GM19328 (cell line): ENCODE measurements at regions not wholly inside any gene's neighbourhood (a gene's known extent, or its start where the extent isn't known, plus 50 kb on each side); places are given as distances from the start of the nearest gene placed in this dataset.

Source experiments
- ATAC-seq: cut with Tn5 transposase; IDR thresholded peaks from one replicate; pipeline ENCODE4 v1.9.1; 2021; ENCODE audit warnings: mild to moderate bottlenecking, moderate library complexity; ENCODE audit not compliant: unreplicated experiment

DNA sequence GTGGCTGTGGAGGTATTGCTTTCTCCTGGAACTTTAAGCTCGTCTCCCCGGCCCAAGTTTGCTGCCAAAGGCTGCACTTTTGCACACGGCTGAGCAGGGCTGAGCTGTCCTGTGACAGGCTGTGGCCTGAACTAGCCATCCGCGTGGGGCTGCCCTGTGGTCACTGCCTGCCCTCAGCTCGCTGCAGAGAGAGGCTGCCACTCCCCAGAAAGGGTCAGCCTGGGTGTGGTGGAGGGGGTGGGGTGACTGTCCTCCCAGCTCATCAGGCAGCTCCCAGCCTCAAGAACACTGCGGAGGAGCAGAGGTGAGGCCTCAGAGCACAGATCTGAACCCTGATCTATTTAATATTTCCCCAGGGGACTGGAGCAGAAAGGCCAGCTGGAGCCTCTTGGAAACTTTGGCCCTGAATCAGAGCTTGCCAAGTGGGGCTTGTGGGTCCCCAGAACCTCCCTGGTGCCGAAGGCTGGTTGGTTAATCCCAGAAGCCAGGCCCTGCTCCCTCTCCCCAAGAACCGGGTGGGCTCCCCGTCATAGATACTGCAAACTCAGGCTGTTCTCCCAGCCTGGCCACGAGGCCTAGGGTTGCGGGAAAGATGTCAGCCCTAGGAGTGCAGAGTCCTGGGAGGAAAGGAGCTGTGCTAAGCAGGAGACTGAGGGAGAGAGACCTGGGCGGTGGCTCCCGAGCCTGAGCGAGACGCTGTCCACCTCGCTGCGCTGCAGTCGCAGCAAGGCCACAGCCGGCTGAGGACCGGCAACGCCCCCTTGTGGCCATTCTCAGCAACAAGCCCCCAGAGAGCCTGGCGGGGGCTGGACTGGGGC is 125.1 kb upstream of the IPO9 start:
- ATAC-seq = no peak

DNA sequence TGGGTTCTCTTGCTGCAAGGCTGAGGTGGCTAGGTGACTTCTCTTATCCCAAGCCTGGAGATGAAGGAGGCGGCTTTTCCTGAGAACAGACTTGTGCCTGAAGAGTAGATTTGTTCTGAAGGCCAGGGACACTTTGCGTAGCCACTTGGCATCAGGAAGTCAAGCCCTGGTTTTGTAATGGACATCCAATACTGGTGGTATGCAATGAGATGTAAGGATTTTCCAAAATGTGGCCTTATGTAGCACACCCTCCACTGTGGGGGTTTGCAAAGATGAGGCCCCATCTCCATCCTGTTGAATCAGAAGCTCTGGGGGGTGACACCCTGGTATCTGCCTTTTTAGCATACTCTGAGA is 124.5 kb upstream of the IPO9 start:
- ATAC-seq = no peak

DNA sequence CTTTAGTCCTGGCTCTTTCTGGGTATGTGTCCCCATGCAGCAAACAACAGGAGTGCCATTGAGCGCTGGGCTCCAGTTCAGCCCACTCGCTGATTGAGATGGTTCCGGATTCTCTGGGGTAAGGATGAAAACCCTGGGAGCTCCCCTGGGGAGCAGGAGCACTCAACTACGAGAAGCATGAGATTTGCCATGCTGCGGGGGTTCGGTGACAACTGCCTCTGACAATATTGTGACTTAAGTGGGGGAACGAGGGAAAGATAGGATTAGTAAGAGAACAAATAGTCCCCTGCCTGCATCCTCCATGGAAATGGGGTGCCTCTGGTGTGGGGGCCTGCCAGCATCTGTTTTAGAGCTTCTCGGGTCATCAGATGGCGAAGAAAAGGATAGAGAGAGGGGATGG is 123.6 kb upstream of the IPO9 start:
- no peak for ATAC-seq

DNA sequence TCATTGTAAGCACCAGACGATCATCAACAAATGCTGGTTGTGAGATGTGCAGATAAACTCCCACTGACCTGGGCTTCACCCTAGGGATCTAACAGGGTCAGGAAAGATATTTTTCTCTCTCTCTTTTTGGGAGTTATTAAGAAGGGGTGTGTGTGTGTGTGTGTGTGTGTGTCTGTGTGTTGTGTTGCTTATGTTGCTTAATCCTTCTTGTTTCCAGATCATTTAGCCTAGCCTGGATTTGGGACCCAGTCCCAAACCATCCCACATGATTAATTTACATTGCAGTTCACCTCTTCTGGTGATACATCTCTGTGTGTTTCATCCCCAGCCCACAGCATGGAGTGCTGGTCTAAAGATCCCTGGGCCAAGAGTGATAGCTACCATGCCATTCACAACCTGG is 122.8 kb upstream of the IPO9 start:
- ATAC-seq = no peak

DNA sequence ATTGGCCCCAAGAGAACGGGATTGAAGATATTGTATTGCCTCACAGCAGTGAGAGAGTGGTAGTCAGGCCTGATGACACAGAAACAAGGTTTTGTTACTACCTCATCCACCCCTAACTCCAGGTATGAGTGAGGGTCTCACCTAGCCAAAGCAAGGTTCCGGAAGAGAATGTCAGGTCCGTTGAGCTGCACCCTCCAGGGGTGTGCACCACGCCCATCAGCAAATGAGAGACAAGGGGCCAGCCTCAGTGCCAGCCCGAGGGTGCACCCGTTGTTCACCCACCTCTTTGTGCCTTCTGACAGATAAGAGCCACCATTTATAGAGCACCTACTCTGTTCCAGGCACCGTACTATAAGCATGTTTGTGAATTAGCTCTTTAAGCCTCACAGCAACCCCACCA is 121.9 kb upstream of the IPO9 start:
- no peak for ATAC-seq

DNA sequence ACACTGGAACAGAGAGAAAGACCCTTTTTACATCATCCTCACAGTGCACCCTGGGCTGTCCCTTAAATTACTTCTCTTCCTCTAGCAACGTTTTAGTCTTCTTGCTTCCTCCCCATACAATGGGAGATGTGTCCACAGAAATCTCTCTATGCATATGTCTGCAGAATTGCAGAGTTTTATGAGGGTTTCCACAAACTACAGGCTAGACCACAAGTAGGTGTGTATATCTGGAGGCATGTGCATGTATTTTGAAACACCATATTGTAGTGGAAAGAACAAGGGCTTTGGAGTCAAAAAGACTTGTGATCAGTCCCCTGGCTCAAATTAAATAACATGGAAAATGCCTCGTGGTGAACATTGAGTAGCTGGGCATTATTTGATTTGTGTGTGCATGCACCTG is 121.3 kb upstream of the IPO9 start:
- no peak for ATAC-seq

DNA sequence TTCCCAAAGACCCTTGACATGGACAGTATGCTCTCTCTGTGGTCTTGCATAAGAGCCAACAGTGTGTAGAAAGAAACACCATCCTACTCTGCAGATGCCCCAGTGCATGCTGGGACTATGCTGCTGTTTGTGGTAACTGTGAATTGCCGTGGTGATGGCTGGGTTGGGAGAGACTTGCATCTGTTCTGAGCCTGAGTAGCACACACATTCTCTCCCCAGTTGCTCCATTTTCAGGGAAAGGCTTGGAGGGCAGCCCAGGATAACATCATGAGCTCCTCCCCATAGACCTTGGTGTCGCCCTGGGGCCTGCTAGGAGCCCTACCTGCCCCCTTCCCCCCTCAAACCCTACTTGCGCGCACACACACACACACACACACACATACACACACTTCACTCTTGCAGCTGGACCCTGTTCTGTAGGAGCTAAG is 120.9 kb upstream of the IPO9 start:
- no peak for ATAC-seq

DNA sequence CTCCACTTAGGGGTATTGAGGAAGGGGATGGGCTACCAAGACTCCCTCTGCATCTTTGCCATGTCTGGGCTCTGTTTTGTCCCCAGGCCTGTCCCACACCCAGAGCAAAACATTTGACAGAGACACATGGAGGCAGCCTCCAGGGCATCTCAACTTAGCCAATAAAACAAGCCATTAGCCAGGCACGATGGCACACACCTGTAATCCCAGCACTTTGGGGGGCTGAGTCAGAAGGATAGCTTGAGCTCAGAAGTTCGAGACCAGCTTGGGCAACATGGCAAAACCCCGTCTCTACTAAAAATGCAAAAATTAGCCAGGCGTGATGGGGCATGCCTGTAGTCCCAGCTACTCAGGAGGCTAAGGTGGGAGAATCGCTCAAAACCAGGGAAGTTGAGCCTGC is 120.3 kb upstream of the IPO9 start:
- no peak for ATAC-seq

DNA sequence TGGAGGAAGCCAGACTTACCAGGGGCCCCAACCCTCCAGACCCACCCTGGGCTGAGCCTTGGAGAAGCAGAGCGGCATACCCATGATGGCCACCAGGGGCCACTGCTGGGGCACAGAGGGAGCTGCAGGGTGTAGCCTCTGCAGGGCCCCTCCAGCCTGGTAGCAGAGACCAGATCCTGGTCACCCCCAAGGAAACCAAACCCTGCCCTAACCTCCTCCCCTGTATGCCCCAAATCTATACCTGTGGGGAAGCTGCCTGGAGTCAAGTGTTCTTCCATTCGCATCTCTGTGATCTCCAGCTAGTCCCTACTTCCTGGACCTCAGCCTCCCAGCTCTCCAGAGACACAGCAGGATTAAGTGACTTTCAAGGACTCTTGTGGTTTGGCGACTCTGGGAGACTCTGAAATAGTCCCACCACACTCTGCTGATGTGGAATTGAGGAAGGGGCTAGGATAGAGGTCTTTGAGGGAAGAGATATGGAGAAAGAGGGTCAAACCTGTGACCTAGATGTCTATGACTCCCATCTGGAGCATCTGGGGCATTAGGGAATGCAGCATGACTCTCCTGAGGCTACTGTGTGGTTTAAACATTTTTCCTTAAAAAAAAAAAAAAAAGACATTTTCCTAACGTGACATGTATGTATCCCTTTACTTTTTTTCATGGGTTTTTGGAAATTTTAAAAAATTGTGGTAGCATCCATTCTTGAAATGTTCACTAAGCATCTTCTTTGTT is 119.2 kb upstream of the IPO9 start:
- ATAC-seq = peak; percentile 77

DNA sequence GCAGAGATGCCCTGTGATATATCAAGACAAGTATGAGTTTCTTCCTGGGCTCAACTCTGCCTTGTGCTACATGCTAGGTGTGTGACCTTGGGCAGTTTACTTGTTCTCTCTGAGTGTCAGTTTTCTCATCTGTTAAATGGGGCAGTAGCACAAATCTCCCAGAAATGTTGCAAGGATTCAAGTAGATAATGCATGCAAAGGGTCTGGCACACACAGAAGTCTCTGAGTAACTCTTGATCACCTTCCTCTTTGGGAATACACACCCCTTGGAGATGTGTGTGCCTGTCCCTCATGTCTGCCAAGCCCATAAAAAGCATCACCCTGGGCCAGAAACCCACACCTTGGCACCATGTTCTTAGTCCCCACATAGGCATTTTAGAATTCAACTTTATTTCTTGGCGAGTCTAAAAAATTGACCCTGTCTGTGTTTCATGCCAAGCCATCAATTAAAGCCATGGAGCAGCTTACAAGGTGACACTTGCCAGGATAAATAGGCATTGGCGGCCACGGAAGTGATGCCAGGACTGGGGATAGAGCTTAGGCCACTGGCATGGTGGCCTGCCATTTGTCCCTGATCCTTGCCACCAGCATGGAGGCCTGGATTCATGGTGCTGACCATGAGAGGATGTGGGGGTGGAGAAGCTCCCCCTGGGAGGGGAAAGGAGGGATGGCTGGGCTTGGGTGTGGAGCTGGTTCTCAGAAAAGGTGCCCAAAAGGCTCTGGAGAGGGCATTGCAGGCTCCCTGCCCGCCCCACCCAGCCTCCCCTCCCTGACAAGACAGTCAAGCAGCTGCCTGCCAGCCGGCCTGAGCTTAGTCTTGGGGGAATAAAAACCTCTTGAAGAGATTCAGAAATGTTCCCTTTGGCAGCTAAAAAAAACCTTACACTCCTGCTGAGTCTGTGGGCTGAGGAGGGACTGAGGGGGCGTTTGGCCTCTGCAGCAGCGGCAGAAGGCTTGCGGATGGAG is 118.0 kb upstream of the IPO9 start:
- ATAC-seq = no peak

DNA sequence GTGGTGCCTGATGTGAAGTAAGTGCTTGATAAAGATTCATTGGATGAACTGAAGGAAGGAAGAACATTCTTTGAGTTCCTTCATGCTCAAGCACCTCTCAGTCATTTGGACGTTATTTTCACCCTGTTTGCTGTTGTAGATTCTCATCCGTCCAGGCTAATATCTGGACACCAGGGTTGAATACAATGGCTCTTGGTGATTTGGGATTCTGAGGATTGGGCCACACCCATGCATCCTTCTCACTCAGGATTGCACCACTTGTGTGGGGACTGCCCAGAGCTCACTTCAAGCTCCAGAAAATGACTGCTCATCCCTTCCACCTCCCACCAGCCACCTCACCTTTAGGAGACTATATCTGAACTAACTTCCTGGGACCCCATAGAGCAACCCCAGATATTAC is 117.1 kb upstream of the IPO9 start:
- ATAC-seq = no peak

DNA sequence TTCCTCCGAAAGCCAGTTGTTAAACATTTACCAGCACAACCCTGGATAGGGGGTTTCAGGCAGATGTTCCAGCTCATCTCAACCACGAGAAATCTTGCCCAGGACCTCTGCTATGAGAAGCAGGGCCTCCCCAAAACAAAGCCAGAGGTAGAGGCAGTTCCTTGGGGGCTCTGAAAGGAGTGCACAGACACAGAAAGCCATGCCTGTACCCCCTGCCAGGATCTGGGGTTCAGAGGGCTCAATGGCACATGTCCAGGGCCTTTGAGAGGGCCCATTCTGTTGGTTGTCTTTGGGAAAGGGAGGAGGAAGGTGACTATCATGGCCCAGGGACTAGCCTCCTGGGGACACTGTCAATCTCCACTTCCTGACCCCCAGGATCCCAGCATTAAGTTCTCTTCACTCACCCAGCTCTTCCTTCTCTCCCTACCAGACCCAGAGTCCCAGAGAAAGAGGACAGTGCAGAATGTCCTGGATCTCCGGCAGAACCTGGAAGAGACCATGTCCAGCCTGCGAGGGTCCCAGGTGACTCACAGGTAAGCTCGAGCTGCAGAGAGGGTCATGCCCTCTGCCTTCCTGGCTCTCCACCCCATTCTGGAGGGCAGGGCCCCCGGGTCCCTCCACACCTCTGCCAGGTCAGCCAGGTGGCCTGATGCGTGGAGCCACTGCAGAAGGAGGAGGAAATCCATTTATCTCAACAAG is 116.4 kb upstream of the IPO9 start:
- ATAC-seq = no peak

DNA sequence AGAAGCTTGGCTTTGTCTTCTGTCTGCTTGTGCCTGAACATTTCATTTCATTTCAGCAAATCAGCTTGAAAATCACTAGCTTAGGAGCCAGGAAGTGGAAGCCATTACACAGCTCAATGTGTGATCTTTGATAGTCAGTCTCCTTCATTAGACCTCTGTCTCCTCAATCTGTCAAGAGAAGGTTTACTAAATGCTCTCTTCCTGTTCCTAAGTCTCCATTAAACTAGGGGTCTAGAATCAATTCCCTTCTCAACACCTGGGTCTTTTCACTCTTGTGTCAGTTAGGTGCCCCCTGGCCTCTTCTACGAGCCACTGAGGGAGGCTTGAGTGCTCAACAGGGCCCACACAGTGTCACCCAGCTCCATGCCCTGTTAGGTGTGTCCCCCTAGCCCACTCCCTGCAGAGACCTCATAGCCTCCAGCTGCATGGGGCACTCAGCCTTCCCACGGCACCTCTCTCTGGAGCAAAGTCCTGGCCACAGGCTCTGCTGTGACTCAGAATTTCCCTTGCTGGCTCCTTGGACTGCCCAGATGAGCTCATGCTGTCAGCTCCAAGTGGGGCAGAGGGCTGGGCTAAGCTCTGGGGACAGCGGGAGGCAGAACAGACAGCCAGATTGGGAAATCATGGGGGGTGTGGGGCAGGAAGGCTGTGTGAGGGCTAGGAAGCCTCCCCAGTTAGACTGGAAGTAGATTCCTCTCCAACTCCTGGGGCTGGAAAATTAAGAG is 115.7 kb upstream of the IPO9 start:
- no peak for ATAC-seq

DNA sequence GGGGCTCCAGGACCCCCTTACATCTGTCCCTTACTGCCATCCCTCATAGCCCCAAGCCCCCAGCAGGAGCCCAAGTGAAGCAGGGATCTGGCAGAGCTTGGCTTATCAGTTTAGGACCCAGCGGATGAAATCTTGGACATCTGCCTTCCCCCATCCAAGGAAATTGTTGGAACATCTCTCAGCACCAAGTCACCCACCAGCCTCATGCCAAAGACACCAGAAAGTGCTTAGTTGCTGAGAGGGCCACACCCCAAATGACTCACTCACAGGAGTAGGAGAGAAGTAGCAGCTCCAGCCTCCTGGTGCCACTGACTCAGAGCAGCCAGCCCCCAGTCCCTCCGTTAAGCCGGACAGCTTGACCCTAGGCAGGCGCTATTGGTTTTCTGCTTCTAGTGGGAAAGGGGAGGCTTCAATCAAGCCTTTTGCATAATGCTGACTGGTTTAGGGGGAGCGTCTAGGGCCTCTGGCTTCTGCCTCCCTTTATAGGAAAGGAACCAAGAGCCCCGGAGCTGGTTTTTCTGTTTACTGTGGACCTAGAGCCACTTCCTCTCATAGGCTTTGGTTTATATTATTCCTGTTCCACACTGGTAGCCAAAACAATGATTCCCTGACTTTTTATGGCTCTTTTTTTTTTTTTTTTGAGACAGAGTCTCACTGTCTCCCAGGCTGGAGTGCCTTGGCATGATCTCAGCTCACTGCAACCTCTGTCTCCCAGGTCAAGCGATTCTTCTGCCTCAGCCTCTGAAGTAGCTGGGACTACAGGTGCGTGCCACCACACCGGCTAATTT is 114.2 kb upstream of the IPO9 start:
- no peak for ATAC-seq

DNA sequence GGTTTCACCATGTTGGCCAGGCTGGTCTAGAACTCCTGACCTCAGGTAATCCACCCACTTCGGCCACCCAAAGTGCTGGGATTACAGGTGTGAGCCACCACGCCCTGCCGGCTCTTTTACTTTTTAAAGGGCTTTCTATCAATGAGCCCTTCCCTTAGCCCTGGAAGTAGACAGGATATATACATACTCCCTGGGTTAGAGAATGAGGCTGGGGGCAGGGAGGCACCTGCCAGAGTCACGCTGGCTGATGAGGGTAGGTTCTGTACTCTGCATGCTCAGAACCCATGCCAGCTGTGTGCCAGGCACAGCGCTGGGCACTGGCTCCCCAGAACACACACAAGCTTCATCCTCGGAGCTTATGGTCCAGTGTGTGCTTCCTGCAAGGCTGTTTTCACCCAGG is 113.6 kb upstream of the IPO9 start:
- ATAC-seq = no peak

DNA sequence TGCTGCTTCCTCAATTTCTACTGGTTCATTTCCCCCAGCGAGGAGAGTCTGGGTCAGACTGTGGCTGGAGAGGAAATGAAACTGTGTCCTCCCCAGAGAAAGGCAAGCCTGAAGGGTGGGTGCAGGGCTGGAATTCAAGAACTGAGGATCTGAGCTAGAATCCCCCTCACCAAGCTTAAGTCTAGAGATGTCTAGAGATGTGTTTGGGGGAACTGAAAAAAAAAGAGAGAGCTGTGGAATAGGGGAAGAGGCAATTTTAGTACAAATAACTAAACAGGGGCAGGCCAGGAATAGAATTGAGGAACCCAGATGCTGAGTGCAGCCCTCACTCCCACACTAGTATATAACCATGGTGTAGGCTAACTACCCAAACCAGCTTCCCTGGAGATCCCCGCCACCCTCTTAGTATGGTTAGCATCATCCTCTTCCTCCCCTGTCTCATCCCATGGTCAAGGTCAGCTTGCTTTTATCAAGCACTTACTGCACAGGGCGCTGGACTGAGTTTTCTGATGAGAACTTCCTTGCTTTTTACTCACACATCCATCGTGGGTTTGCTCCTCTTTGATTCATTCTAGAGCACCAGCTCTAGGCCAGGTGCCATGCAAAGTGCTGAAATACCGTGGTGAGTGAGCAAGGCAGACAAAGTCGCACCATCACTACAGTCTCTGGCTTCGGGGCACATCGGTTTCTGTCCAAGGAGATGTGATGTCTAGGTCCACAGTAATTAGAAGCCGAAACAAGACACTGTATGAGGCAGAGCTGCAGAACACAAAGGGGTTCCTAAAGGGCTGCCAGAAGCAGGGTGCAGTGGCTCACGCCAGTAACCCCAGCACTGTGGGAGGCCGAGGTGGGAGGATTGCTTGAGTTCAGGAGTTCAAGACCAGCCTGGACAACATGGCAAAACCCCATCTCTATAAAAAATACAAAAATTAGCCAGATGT is 112.9 kb upstream of the IPO9 start:
- ATAC-seq = no peak

DNA sequence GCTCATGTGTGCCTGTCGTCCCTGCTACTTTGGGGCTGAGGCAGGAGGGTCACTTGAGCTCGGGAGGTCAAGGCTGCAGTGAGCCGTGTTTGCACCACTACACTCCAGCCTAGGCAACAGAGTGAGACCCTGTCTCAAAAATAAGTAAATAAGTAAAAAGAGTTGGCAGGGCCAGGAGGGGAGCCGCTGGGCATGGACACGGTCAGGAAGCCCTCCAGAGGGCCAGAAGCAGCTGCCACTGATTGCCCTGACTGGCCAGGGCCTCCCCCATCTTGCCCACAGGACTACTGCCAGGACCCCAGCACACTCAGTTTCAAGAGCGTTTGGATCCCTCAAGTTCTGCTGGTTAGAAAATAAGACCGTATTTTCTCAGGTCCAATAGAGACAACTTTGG is 112.2 kb upstream of the IPO9 start:
- ATAC-seq = no peak

DNA sequence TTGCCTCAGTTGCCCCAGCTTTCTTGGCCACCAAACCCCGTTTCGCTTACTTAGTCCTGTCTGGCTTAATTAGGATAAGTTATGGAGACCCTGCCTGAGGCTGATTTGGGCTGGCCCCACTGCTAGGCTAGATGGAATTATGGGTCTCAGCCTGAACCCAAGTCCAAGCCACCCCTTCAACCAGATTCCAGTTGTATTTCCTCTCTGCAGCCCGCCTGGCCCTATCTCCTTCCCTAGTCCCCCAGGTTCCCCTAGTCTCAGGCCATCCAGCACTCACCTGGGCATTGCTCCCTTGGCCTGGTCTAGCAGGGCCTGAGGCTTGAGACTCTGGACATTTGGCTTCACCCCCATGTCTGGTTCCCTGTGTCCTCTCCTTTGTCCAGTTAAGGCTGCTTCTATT is 111.7 kb upstream of the IPO9 start:
- no peak for ATAC-seq
